ENCODE measurements at regions not wholly inside any gene's neighbourhood (a gene's known extent, or its start where the extent isn't known, plus 50 kb on each side); places are given as distances from the start of the nearest gene placed in this dataset.

- Histone ChIP-seq H3K9me3 (ENCODE audit: control insufficient read depth in 4 of 4, low read length in 3 of 4) (no peaks in the 10 kb centered on the region), H3K9ac (ENCODE audit: low read depth in 1 of 2, low read length in 2 of 2) (no peak overlapping the region), H3K4me3 (ENCODE audit: low read depth in 1 of 3, low read length in 3 of 3) (no peak overlapping the region), H3K27ac (ENCODE audit: low read depth in 1 of 2, low read length in 2 of 2) (no peak overlapping the region), H3K36me3 (ENCODE audit: control insufficient read depth in 4 of 4, insufficient read depth in 3 of 4, low read depth in 1 of 4, low read length in 3 of 4) (no peaks in the 10 kb centered on the region), H3K4me1 (ENCODE audit: control insufficient read depth in 4 of 4, insufficient read depth in 4 of 4, low read length in 3 of 4) (no peaks in the 10 kb centered on the region), H3K27me3 (ENCODE audit: control insufficient read depth in 4 of 4, insufficient read depth in 4 of 4, low read length in 3 of 4) (no peaks in the 10 kb centered on the region)
- TF ChIP-seq TAF1 (conservative IDR thresholded peaks at IDR 0.05) (no peak), JUND (IDR thresholded peaks at IDR 0.05) (no peak), SP1 (IDR thresholded peaks at IDR 0.05) (no peak), EGR1 (IDR thresholded peaks at IDR 0.05; ENCODE audit: low read depth in 2 of 2) (no peak), MAX (IDR thresholded peaks at IDR 0.05) (no peak), YY1 (IDR thresholded peaks at IDR 0.05) (no peak), NR2F2 (IDR thresholded peaks at IDR 0.05) (no peak), GABPA (IDR thresholded peaks at IDR 0.05 in 1 of 2, conservative IDR thresholded peaks at IDR 0.05 in 1 of 2) (no peak), RAD21 (IDR thresholded peaks at IDR 0.05) (no peak), FOXA1 (IDR thresholded peaks at IDR 0.05) (no peak)
- TF ChIP-seq, protein P1, sequence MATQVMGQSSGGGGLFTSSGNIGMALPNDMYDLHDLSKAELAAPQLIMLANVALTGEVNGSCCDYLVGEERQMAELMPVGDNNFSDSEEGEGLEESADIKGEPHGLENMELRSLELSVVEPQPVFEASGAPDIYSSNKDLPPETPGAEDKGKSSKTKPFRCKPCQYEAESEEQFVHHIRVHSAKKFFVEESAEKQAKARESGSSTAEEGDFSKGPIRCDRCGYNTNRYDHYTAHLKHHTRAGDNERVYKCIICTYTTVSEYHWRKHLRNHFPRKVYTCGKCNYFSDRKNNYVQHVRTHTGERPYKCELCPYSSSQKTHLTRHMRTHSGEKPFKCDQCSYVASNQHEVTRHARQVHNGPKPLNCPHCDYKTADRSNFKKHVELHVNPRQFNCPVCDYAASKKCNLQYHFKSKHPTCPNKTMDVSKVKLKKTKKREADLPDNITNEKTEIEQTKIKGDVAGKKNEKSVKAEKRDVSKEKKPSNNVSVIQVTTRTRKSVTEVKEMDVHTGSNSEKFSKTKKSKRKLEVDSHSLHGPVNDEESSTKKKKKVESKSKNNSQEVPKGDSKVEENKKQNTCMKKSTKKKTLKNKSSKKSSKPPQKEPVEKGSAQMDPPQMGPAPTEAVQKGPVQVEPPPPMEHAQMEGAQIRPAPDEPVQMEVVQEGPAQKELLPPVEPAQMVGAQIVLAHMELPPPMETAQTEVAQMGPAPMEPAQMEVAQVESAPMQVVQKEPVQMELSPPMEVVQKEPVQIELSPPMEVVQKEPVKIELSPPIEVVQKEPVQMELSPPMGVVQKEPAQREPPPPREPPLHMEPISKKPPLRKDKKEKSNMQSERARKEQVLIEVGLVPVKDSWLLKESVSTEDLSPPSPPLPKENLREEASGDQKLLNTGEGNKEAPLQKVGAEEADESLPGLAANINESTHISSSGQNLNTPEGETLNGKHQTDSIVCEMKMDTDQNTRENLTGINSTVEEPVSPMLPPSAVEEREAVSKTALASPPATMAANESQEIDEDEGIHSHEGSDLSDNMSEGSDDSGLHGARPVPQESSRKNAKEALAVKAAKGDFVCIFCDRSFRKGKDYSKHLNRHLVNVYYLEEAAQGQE (IDR thresholded peaks at IDR 0.05) = no peak
- DNase-seq (ENCODE audit: low spot score) = no peak
- WGBS = 83% methylated on average over 1 of the region's 1 CpG
These were observed 389.4 kb upstream of the GOT2 start for GRCh38 chr16:59123479-59123878.

DNA sequence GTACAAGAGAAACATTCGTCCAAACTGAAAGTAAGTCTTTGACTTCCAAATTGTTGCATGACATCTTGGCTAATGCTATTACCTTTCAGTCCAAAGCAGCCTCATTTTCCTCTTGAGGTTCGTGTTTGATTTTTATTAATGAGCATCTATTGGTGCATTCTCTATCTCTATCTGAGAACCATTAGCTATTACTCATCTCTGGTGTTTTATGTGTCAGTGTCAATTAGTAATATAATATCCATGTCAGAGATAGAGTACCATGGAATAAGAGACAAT is 388.1 kb upstream of the GOT2 start:
- Histone ChIP-seq H3K4me3 (ENCODE audit: low read depth in 1 of 3, low read length in 3 of 3) (no peak overlapping the region), H3K27me3 (ENCODE audit: control insufficient read depth in 4 of 4, insufficient read depth in 4 of 4, low read length in 3 of 4) (no peaks in the 10 kb centered on the region), H3K9ac (ENCODE audit: low read depth in 1 of 2, low read length in 2 of 2) (no peak overlapping the region), H3K27ac (ENCODE audit: low read depth in 1 of 2, low read length in 2 of 2) (no peak overlapping the region), H3K9me3 (ENCODE audit: control insufficient read depth in 4 of 4, low read length in 3 of 4) (no peaks in the 10 kb centered on the region), H3K36me3 (ENCODE audit: control insufficient read depth in 4 of 4, insufficient read depth in 3 of 4, low read depth in 1 of 4, low read length in 3 of 4) (no peaks in the 10 kb centered on the region), H3K4me1 (ENCODE audit: control insufficient read depth in 4 of 4, insufficient read depth in 4 of 4, low read length in 3 of 4) (no peaks in the 10 kb centered on the region)
- TF ChIP-seq, protein P2, sequence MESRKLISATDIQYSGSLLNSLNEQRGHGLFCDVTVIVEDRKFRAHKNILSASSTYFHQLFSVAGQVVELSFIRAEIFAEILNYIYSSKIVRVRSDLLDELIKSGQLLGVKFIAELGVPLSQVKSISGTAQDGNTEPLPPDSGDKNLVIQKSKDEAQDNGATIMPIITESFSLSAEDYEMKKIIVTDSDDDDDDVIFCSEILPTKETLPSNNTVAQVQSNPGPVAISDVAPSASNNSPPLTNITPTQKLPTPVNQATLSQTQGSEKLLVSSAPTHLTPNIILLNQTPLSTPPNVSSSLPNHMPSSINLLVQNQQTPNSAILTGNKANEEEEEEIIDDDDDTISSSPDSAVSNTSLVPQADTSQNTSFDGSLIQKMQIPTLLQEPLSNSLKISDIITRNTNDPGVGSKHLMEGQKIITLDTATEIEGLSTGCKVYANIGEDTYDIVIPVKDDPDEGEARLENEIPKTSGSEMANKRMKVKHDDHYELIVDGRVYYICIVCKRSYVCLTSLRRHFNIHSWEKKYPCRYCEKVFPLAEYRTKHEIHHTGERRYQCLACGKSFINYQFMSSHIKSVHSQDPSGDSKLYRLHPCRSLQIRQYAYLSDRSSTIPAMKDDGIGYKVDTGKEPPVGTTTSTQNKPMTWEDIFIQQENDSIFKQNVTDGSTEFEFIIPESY (IDR thresholded peaks at IDR 0.05) = no peak
- no peak for TF ChIP-seq YY1 (IDR thresholded peaks at IDR 0.05)
- TF ChIP-seq RAD21 (IDR thresholded peaks at IDR 0.05) = no peak
- no peak for TF ChIP-seq TAF1 (conservative IDR thresholded peaks at IDR 0.05)
- no peak for TF ChIP-seq RXRA (IDR thresholded peaks at IDR 0.05)
- no peak for TF ChIP-seq JUND (IDR thresholded peaks at IDR 0.05)
- TF ChIP-seq SP1 (IDR thresholded peaks at IDR 0.05) = no peak
- no peak for TF ChIP-seq MAX (IDR thresholded peaks at IDR 0.05)
- no peak for TF ChIP-seq CTCF (IDR thresholded peaks at IDR 0.05; ENCODE audit: low read depth, low read length, missing input control)
- TF ChIP-seq NR2F2 (IDR thresholded peaks at IDR 0.05) = no peak
- no peak for TF ChIP-seq HNF4G (IDR thresholded peaks at IDR 0.05)
- TF ChIP-seq, protein P1 (IDR thresholded peaks at IDR 0.05) = no peak
- TF ChIP-seq ATF3 (IDR thresholded peaks at IDR 0.05) = no peak
- TF ChIP-seq GABPA (IDR thresholded peaks at IDR 0.05 in 1 of 2, conservative IDR thresholded peaks at IDR 0.05 in 1 of 2) = no peak
- no peak for TF ChIP-seq EGR1 (IDR thresholded peaks at IDR 0.05; ENCODE audit: low read depth in 2 of 2)
- no peak for TF ChIP-seq HNF4A (conservative IDR thresholded peaks at IDR 0.05)
- no peak for TF ChIP-seq FOXA1 (IDR thresholded peaks at IDR 0.05)
- no peak for DNase-seq (ENCODE audit: low spot score)
- 50% methylated on average over 2 of the region's 2 CpGs for WGBS

Measured in liver (tissue), 8 donors.